ENCODE measurements at regions not wholly inside any gene's neighbourhood (a gene's known extent, or its start where the extent isn't known, plus 50 kb on each side); places are given as distances from the start of the nearest gene placed in this dataset.

DNA sequence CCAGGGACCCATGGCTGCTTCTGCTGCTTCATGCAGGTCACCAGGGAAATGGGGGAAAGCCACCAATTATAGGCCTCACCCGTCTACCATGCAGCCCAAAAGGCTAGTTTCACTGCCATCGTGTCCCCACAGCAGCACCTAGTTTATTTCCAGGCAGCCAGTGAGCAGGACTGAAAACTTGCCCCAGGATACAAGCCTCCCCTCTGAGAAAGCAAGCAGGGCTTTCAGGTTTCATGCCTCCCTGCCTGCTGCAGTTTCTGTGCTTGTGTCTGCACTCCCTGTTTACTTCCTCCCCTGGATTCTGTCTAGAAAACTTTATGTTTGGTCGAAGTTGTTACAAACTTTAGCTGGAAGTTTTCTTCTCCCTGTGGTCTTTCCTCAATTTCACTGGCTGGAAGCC is 319.1 kb downstream of the ANXA1 start:
- H3K27ac Mint-ChIP-seq (ENCODE audit: unreplicated experiment): no peak overlapping the region
- DNase-seq (ENCODE audit: low spot score): no peak
- H3K36me3 Mint-ChIP-seq (ENCODE audit: low read depth, unreplicated experiment): peaks cover 5% of the 10 kb centered on the region
- peaks cover 4% of the 10 kb centered on the region for H3K4me1 Mint-ChIP-seq (ENCODE audit: unreplicated experiment)
- H3K4me3 Mint-ChIP-seq (ENCODE audit: unreplicated experiment): no peak overlapping the region
- no peak for TF ChIP-seq CTCF (IDR thresholded peaks at IDR 0.05; ENCODE audit: unreplicated experiment)
- no peaks in the 10 kb centered on the region for H3K27me3 Mint-ChIP-seq (ENCODE audit: unreplicated experiment)
- H3K9me3 Mint-ChIP-seq (ENCODE audit: unreplicated experiment): no peaks in the 10 kb centered on the region

DNA sequence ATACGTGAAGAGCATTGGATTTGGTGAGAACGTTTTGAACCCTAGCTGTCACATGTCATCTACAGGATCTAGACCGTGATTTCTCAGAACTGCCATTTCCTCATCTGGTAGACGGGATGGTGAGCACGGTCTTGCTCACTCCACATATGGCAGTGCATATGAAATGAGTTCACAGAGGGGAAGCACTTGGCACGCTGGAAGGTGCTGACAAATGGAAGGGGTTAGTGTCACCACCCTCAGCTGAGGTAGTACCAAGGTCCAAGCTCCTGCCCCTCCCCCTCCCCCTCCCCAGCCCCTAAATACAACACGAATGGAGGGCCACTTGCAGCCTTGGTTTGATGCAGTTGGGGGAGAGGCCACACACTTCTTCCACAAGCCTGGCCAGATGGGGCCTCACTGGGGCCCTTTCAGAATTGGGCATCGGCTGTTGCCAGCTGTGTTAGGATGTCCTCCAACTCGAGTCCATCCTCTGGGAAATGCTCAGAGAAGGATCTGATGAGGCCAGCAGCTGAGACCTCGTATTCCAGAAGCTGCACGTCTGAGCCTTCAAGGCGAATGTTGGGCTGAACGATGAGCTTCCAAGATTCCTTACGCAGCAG is 322.4 kb downstream of the ANXA1 start:
- Mint-ChIP-seq H3K4me3 (ENCODE audit: unreplicated experiment) (no peak overlapping the region), H3K9me3 (ENCODE audit: unreplicated experiment) (no peaks in the 10 kb centered on the region), H3K27me3 (ENCODE audit: unreplicated experiment) (no peaks in the 10 kb centered on the region), H3K27ac (ENCODE audit: unreplicated experiment) (no peak overlapping the region), H3K36me3 (ENCODE audit: low read depth, unreplicated experiment) (peaks cover 5% of the 10 kb centered on the region), H3K4me1 (ENCODE audit: unreplicated experiment) (peaks cover 4% of the 10 kb centered on the region)
- no peak for TF ChIP-seq CTCF (IDR thresholded peaks at IDR 0.05; ENCODE audit: unreplicated experiment)
- DNase-seq (ENCODE audit: low spot score): no peak

- Mint-ChIP-seq H3K9me3 (ENCODE audit: unreplicated experiment) (no peaks in the 10 kb centered on the region), H3K4me1 (ENCODE audit: unreplicated experiment) (peaks cover 4% of the 10 kb centered on the region), H3K4me3 (ENCODE audit: unreplicated experiment) (no peak overlapping the region), H3K36me3 (ENCODE audit: low read depth, unreplicated experiment) (peaks cover 5% of the 10 kb centered on the region), H3K27me3 (ENCODE audit: unreplicated experiment) (no peaks in the 10 kb centered on the region), H3K27ac (ENCODE audit: unreplicated experiment) (no peak overlapping the region)
- no peak for TF ChIP-seq CTCF (IDR thresholded peaks at IDR 0.05; ENCODE audit: unreplicated experiment)
- no peak for DNase-seq (ENCODE audit: low spot score)
Observed at GRCh38 chr9:73474625-73475024, 323.0 kb downstream of the ANXA1 start.

DNA sequence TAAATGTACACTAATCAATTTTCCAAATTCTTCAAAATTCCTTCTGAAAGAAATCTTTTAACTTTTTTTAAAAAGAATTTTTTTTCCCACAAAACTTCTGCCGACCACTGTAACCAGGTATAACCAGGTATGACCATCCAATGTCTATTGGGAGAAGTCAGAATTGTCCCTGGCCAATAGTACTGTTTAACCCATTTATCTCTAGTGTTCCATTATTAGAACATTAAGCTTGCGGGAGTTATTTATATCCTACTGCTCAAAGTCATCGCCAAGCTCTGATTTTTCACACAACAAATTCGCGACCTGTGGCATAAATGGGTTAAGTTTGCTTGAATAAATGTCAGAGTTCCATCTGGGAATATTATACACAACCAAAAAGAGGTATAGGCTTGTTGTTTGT is 343.2 kb downstream of the ANXA1 start:
- Mint-ChIP-seq H3K27ac (ENCODE audit: unreplicated experiment) (no peak overlapping the region), H3K9me3 (ENCODE audit: unreplicated experiment) (no peaks in the 10 kb centered on the region), H3K36me3 (ENCODE audit: low read depth, unreplicated experiment) (no peaks in the 10 kb centered on the region), H3K27me3 (ENCODE audit: unreplicated experiment) (no peaks in the 10 kb centered on the region), H3K4me1 (ENCODE audit: unreplicated experiment) (no peaks in the 10 kb centered on the region), H3K4me3 (ENCODE audit: unreplicated experiment) (no peak overlapping the region)
- DNase-seq (ENCODE audit: low spot score): no peak
- no peak for TF ChIP-seq CTCF (IDR thresholded peaks at IDR 0.05; ENCODE audit: unreplicated experiment)

DNA sequence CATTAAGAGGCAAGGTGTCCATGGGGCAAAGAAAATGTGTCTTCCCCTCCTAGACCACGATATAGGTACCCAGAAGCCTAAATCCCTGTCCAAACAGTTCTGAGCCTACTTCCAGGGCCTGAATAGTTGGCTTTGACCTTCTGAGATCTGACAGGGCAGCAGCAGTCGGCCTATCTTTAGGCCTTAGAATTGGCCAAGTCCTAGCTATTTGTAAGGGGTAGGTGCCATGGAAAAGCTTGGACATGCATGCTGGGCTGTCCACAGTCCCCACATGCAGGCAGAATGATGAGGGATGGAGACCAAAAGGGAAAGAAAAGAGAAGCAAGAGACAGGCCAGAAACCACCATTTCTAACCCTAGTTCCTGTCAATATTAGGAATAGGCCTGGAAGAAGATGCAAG is 346.1 kb downstream of the ANXA1 start:
- Mint-ChIP-seq H3K4me1 (ENCODE audit: unreplicated experiment) (no peaks in the 10 kb centered on the region), H3K4me3 (ENCODE audit: unreplicated experiment) (no peak overlapping the region), H3K9me3 (ENCODE audit: unreplicated experiment) (no peaks in the 10 kb centered on the region), H3K27me3 (ENCODE audit: unreplicated experiment) (no peaks in the 10 kb centered on the region), H3K27ac (ENCODE audit: unreplicated experiment) (no peak overlapping the region), H3K36me3 (ENCODE audit: low read depth, unreplicated experiment) (no peaks in the 10 kb centered on the region)
- TF ChIP-seq CTCF (IDR thresholded peaks at IDR 0.05; ENCODE audit: unreplicated experiment): no peak
- DNase-seq (ENCODE audit: low spot score): no peak
